ENCODE measurements at regions not wholly inside any gene's neighbourhood (a gene's known extent, or its start where the extent isn't known, plus 50 kb on each side); places are given as distances from the start of the nearest gene placed in this dataset.

- DNase-seq (ENCODE audit: low spot score): no peak
Observed at GRCh38 chr2:161031511-161031910, 128.7 kb upstream of the TANK start.

DNA sequence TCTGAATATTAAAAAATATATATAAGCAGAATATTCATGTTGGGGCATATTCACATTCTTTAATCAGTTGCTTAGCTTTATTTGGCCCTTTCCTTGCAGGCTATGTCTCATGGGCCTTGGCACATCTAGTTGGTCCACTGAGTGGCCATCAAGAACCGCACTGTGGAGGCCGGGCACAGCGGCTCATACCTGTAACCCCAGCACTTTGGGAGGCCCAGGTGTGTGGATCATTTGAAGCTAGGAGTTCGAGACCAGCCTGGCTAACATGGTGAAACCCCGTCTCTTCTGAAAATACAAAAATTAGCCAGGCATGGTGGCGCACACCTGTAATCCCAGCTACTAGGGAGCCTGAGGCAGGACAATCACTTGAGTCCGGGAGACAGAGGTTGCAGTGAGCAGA lies 127.6 kb upstream of the TANK start:
- Mint-ChIP-seq H3K9me3 (ENCODE audit: low read depth) (peaks cover 3% of the 10 kb centered on the region), H3K27me3 (ENCODE audit: low read depth) (no peaks in the 10 kb centered on the region), H3K4me1 (ENCODE audit: low read depth) (peaks cover 16% of the 10 kb centered on the region), H3K36me3 (ENCODE audit: low read depth) (no peaks in the 10 kb centered on the region), H3K27ac (ENCODE audit: unreplicated experiment) (no peak overlapping the region), H3K4me3 (ENCODE audit: unreplicated experiment) (no peak overlapping the region)
- TF ChIP-seq CTCF (IDR thresholded peaks at IDR 0.05): no peak
- no peak for DNase-seq (ENCODE audit: low spot score)

More at GRCh38 chr2:161031511-161031910, 128.7 kb upstream of the TANK start:
- Mint-ChIP-seq H3K27me3 (ENCODE audit: low read depth) (no peaks in the 10 kb centered on the region), H3K4me3 (ENCODE audit: unreplicated experiment) (no peak overlapping the region), H3K27ac (ENCODE audit: unreplicated experiment) (no peak overlapping the region), H3K9me3 (ENCODE audit: low read depth) (peaks cover 3% of the 10 kb centered on the region), H3K36me3 (ENCODE audit: low read depth) (no peaks in the 10 kb centered on the region), H3K4me1 (ENCODE audit: low read depth) (peaks cover 16% of the 10 kb centered on the region)
- no peak for TF ChIP-seq CTCF (IDR thresholded peaks at IDR 0.05)

DNA sequence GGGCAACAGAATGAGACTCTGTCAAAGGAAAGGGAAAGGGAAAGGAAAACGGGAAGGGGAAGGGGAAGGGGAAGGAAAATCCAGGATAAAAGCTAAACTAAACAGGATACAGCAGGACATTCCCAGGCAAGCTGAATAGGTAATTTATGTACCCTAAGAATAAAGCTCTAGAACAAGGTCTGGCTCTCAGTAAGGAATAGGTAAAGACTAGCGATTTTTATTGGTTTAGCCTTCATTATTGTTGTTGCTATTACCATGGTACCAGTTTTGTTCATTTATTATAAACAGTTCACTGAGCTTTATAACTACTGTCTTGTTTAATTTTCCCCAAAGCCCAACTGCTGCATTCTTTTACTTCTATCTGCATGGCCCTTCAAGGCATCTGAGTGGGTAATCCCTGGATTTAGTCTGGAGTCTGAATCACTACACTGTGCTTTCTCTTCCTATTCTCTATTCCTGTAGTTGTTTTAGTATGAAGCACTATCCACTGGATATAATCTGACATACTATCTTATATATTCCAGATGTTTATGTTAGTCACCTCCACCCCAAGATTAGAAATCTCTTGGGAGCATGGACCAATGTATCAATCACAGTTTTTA lies 127.1 kb upstream of the TANK start:
- no peak for TF ChIP-seq CTCF (IDR thresholded peaks at IDR 0.05)
- Mint-ChIP-seq H3K27ac (ENCODE audit: unreplicated experiment) (no peak overlapping the region), H3K9me3 (ENCODE audit: low read depth) (peaks cover 3% of the 10 kb centered on the region), H3K27me3 (ENCODE audit: low read depth) (no peaks in the 10 kb centered on the region), H3K4me1 (ENCODE audit: low read depth) (peaks cover 16% of the 10 kb centered on the region), H3K36me3 (ENCODE audit: low read depth) (no peaks in the 10 kb centered on the region), H3K4me3 (ENCODE audit: unreplicated experiment) (no peak overlapping the region)
- no peak for DNase-seq (ENCODE audit: low spot score)

DNA sequence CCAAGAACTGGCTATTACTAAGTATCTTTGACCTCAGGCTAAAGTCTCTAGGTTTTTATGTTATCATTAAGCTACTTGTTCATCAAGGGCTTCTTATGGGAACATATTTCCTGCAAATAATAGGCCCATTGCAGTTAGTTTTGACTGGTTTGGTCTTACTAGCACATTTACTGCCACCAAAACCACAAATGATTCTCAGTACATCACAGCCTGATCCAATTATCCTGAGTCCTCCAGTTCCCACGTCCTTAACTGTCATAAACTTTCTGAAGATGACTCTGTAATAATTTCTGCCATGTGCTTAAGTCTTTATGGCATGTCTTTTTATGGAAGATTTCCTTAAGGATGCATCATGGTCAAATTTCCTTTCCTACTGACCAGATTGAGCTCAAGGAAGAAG lies 123.3 kb upstream of the TANK start:
- H3K4me3 Mint-ChIP-seq (ENCODE audit: unreplicated experiment): no peak overlapping the region

GRCh38 chr2:161039071-161039470 lies 121.2 kb upstream of the TANK start:
- Mint-ChIP-seq H3K36me3 (ENCODE audit: low read depth) (no peaks in the 10 kb centered on the region), H3K27ac (ENCODE audit: unreplicated experiment) (no peak overlapping the region), H3K27me3 (ENCODE audit: low read depth) (peaks cover 4% of the 10 kb centered on the region), H3K4me1 (ENCODE audit: low read depth) (no peaks in the 10 kb centered on the region), H3K4me3 (ENCODE audit: unreplicated experiment) (no peak overlapping the region), H3K9me3 (ENCODE audit: low read depth) (peaks cover 3% of the 10 kb centered on the region)
- DNase-seq (ENCODE audit: low spot score): no peak
- TF ChIP-seq CTCF (IDR thresholded peaks at IDR 0.05): no peak

More for the DNA sequence above, 123.3 kb upstream of the TANK start:
- TF ChIP-seq CTCF (IDR thresholded peaks at IDR 0.05): no peak
- H3K9me3 Mint-ChIP-seq (ENCODE audit: low read depth): peaks cover 3% of the 10 kb centered on the region
- no peaks in the 10 kb centered on the region for H3K36me3 Mint-ChIP-seq (ENCODE audit: low read depth)
- H3K4me1 Mint-ChIP-seq (ENCODE audit: low read depth): no peaks in the 10 kb centered on the region
- DNase-seq (ENCODE audit: low spot score): no peak
- no peak overlapping the region for H3K27ac Mint-ChIP-seq (ENCODE audit: unreplicated experiment)
- peaks cover 4% of the 10 kb centered on the region for H3K27me3 Mint-ChIP-seq (ENCODE audit: low read depth)
